ENCODE measurements at regions not wholly inside any gene's neighbourhood (a gene's known extent, or its start where the extent isn't known, plus 50 kb on each side); places are given as distances from the start of the nearest gene placed in this dataset.
A peak's percentile ranks its signal among the peaks of the same experiment; 100 is the strongest.

GRCh38 chr3:177359593-177360357, 162.5 kb upstream of the TBL1XR1 start (continued):
- TF ChIP-seq, protein P1, sequence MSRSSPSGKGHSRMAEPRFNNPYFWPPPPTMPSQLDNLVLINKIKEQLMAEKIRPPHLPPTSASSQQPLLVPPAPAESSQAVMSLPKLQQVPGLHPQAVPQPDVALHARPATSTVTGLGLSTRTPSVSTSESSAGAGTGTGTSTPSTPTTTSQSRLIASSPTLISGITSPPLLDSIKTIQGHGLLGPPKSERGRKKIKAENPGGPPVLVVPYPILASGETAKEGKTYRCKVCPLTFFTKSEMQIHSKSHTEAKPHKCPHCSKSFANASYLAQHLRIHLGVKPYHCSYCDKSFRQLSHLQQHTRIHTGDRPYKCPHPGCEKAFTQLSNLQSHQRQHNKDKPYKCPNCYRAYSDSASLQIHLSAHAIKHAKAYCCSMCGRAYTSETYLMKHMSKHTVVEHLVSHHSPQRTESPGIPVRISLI (CRISPR knock-in tag; IDR thresholded peaks at IDR 0.05; ENCODE audit: borderline replicate concordance), result peak; percentile 84; the same call in 1 of the 2 replicates
- TF ChIP-seq ARNT (IDR thresholded peaks at IDR 0.05) (no peak), WIZ (CRISPR knock-in tag; IDR thresholded peaks at IDR 0.05) (no peak), ZFP82 (CRISPR knock-in tag; IDR thresholded peaks at IDR 0.05; ENCODE audit: borderline replicate concordance) (peak; percentile 92), ZMAT3 (CRISPR knock-in tag; conservative IDR thresholded peaks at IDR 0.05) (peak; percentile 45; the same call in 1 of the 2 replicates), ATF7-NPFF (CRISPR knock-in tag; IDR thresholded peaks at IDR 0.05; ENCODE audit: low read depth) (peak; percentile 98), ZNF224 (CRISPR knock-in tag; IDR thresholded peaks at IDR 0.05) (peak; percentile 89; the same call in 1 of the 2 replicates), FOSL1 (CRISPR knock-in tag; IDR thresholded peaks at IDR 0.05; ENCODE audit: borderline replicate concordance) (peak; percentile 24; the same call in 1 of the 2 replicates), ZNF775 (CRISPR knock-in tag; IDR thresholded peaks at IDR 0.05; ENCODE audit: borderline replicate concordance) (no peak), NCOA2 (CRISPR knock-in tag; IDR thresholded peaks at IDR 0.05) (peak; percentile 96), ZFP36 (IDR thresholded peaks at IDR 0.05; ENCODE audit: borderline replicate concordance, low read depth, low read length, partially characterized antibody) (no peak), RFX3 (CRISPR knock-in tag; IDR thresholded peaks at IDR 0.05) (peak; percentile 43; the same call in 1 of the 2 replicates), HHEX (CRISPR knock-in tag; IDR thresholded peaks at IDR 0.05) (peak; percentile 67), NFIB (CRISPR knock-in tag; IDR thresholded peaks at IDR 0.05; ENCODE audit: borderline replicate concordance) (no peak), ZNF260 (CRISPR knock-in tag; IDR thresholded peaks at IDR 0.05; ENCODE audit: borderline replicate concordance, low read depth) (no peak), BORCS8-MEF2B (CRISPR knock-in tag; IDR thresholded peaks at IDR 0.05) (peak; percentile 88), TP53 (CRISPR knock-in tag; conservative IDR thresholded peaks at IDR 0.05) (no peak; the same call in 1 of the 2 replicates), GATAD2A (CRISPR knock-in tag; IDR thresholded peaks at IDR 0.05) (peak; percentile 94), ARHGAP35 (CRISPR knock-in tag; IDR thresholded peaks at IDR 0.05; ENCODE audit: borderline replicate concordance) (peak; percentile 85), RFX5 (IDR thresholded peaks at IDR 0.05; ENCODE audit: low read depth, low read length) (0 out of 2 replicates have a peak, but pooled peaks have one; percentile 8), KDM2A (CRISPR knock-in tag; IDR thresholded peaks at IDR 0.05; ENCODE audit: borderline replicate concordance, low read depth) (peak; percentile 96), TAF15 (IDR thresholded peaks at IDR 0.05; ENCODE audit: low read depth, low read length, poor library complexity, severe bottlenecking) (peak; percentile 68), ZNF350 (CRISPR knock-in tag; IDR thresholded peaks at IDR 0.05; ENCODE audit: borderline replicate concordance, low read depth) (peak; percentile 69; the same call in 1 of the 2 replicates), RARG (CRISPR knock-in tag; IDR thresholded peaks at IDR 0.05; ENCODE audit: low read depth) (no peak), KDM6A (CRISPR knock-in tag; IDR thresholded peaks at IDR 0.05; ENCODE audit: low read depth) (peak; percentile 81)
- TF ChIP-seq, protein P2, sequence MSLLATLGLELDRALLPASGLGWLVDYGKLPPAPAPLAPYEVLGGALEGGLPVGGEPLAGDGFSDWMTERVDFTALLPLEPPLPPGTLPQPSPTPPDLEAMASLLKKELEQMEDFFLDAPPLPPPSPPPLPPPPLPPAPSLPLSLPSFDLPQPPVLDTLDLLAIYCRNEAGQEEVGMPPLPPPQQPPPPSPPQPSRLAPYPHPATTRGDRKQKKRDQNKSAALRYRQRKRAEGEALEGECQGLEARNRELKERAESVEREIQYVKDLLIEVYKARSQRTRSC (CRISPR knock-in tag; IDR thresholded peaks at IDR 0.05; ENCODE audit: low read depth), result no peak
- TF ChIP-seq, protein P3, sequence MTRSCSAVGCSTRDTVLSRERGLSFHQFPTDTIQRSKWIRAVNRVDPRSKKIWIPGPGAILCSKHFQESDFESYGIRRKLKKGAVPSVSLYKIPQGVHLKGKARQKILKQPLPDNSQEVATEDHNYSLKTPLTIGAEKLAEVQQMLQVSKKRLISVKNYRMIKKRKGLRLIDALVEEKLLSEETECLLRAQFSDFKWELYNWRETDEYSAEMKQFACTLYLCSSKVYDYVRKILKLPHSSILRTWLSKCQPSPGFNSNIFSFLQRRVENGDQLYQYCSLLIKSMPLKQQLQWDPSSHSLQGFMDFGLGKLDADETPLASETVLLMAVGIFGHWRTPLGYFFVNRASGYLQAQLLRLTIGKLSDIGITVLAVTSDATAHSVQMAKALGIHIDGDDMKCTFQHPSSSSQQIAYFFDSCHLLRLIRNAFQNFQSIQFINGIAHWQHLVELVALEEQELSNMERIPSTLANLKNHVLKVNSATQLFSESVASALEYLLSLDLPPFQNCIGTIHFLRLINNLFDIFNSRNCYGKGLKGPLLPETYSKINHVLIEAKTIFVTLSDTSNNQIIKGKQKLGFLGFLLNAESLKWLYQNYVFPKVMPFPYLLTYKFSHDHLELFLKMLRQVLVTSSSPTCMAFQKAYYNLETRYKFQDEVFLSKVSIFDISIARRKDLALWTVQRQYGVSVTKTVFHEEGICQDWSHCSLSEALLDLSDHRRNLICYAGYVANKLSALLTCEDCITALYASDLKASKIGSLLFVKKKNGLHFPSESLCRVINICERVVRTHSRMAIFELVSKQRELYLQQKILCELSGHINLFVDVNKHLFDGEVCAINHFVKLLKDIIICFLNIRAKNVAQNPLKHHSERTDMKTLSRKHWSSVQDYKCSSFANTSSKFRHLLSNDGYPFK (CRISPR knock-in tag; IDR thresholded peaks at IDR 0.05; ENCODE audit: borderline replicate concordance), result no peak; the same call in 1 of the 2 replicates
